OCI-LY7 (cell line): ENCODE measurements at regions not wholly inside any gene's neighbourhood (a gene's known extent, or its start where the extent isn't known, plus 50 kb on each side); places are given as distances from the start of the nearest gene placed in this dataset.

Experiments
- EZH2phosphoT487 ChIP-seq: fragments of 200-600 bp; sonication (generic); IDR thresholded peaks from 2 replicates; pipeline ENCODE4 v1.6.1; 2018; ENCODE audit warnings: low read depth, borderline replicate concordance, mild to moderate bottlenecking, mixed run types, antibody characterized with exemption, low read length, moderate library complexity, mixed read lengths
- TF ChIP-seq, protein P1 (sequence below): fragments of 200-600 bp; sonication (generic); conservative IDR thresholded peaks from 2 replicates; pipeline ENCODE4 v1.5.1; 2014; ENCODE audit warnings: mild to moderate bottlenecking, antibody characterized with exemption, low read length, moderate library complexity, mixed read lengths

DNA sequence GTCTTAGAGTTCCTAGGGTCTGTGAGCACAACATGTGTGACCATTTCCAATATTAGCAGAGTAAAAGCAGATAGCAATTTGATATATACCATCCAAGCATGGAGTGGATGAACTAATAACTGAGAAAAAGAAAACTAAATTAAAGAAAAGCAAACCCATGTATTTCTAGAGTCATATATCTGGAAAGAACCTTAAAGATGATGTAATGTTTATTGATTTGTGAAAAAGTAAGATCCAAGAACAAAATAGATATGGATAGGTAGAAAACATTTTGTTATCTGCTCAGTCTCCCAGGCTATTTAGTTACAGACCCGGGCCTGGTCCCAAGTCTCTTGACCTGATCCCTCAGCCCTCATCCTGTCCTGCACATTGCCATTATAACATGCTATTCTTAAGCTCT is 526.8 kb downstream of the EPM2A start:
- TF ChIP-seq, protein P1, sequence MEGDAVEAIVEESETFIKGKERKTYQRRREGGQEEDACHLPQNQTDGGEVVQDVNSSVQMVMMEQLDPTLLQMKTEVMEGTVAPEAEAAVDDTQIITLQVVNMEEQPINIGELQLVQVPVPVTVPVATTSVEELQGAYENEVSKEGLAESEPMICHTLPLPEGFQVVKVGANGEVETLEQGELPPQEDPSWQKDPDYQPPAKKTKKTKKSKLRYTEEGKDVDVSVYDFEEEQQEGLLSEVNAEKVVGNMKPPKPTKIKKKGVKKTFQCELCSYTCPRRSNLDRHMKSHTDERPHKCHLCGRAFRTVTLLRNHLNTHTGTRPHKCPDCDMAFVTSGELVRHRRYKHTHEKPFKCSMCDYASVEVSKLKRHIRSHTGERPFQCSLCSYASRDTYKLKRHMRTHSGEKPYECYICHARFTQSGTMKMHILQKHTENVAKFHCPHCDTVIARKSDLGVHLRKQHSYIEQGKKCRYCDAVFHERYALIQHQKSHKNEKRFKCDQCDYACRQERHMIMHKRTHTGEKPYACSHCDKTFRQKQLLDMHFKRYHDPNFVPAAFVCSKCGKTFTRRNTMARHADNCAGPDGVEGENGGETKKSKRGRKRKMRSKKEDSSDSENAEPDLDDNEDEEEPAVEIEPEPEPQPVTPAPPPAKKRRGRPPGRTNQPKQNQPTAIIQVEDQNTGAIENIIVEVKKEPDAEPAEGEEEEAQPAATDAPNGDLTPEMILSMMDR, result no peak
- TF ChIP-seq EZH2phosphoT487, result no peak
